Right lobe of liver (tissue), 4 donors: ENCODE measurements at regions not wholly inside any gene's neighbourhood (a gene's known extent, or its start where the extent isn't known, plus 50 kb on each side); places are given as distances from the start of the nearest gene placed in this dataset.

Experiments used
- POLR2A ChIP-seq: fragments of 450-650 bp; IDR thresholded peaks from one replicate; pipeline ENCODE4 v1.6.1; 2017; ENCODE audit warnings: antibody characterized with exemption, mild to moderate bottlenecking
- TF ChIP-seq, protein P1 (sequence below), 4 donors: fragments of 200-600 bp in 3 of 4; fragments of 450-650 bp in 1 of 4; IDR thresholded peaks; one replicate each; pipeline versions ENCODE4 v1.5.1 to v1.8.0; 2016 to 2022; ENCODE audit warnings: antibody characterized with exemption in 4 of 4, mild to moderate bottlenecking in 2 of 4
- donor health status: DM: no; HTN: no; CAD: no.
- donor health status: DM: no; HTN: no; CAD: no.
- donor health status: DM: no; HTN: yes; CAD: no.

DNA sequence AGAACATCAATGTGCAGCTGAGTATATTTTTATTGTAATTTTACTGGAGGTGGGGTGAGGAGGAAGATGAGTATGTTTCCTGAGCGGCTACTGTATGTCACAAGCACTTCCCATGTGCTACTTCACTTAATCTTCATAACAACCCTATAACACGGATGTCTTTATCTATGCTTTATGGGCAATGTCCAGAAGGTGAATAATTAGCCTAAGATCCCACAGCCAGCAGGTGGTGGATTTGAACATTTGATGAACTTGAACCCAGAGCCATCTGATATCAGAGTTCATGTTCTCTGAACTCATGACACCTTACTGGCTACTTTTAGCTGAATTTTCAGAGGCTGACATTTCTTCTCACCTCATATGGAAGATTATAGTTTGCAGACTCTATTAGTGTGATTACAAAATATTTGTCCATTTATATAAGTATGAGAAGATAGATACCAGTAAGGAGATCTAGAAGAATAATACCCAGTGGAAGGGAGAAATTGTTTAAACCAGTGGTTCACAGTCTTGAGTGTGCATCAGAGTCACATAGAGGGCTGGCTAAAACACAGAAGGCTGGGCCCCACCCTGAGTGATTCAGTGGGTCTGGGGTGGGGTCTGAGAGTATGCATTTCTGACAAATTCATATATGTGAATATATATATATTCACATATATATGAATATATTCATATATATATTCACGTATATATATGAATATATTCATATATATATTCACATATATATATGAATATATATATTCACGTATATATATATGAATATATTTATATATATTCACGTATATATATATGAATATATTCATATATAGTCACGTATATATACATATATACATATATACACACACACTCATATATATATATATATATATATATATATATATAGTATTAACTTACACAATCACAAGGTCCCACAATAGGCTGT is 164.4 kb upstream of the NR3C1 start:
- TF ChIP-seq, protein P1, sequence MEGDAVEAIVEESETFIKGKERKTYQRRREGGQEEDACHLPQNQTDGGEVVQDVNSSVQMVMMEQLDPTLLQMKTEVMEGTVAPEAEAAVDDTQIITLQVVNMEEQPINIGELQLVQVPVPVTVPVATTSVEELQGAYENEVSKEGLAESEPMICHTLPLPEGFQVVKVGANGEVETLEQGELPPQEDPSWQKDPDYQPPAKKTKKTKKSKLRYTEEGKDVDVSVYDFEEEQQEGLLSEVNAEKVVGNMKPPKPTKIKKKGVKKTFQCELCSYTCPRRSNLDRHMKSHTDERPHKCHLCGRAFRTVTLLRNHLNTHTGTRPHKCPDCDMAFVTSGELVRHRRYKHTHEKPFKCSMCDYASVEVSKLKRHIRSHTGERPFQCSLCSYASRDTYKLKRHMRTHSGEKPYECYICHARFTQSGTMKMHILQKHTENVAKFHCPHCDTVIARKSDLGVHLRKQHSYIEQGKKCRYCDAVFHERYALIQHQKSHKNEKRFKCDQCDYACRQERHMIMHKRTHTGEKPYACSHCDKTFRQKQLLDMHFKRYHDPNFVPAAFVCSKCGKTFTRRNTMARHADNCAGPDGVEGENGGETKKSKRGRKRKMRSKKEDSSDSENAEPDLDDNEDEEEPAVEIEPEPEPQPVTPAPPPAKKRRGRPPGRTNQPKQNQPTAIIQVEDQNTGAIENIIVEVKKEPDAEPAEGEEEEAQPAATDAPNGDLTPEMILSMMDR (IDR thresholded peaks at IDR 0.05): no peak
- no peak for TF ChIP-seq POLR2A
